H1 (cell line): ENCODE measurements at regions not wholly inside any gene's neighbourhood (a gene's known extent, or its start where the extent isn't known, plus 50 kb on each side); places are given as distances from the start of the nearest gene placed in this dataset.

ENCODE experiments used
- CTCF ChIA-PET: fragments of 300-600 bp; sonication (Branson Sonifier 250); formaldehyde crosslinking; loops from one replicate; lab custom pipeline; 2021; ENCODE audit not compliant: partially characterized antibody; lab: Charles Lee
- POLR2A ChIA-PET: fragments of 300-600 bp; sonication (Branson Sonifier 250); formaldehyde crosslinking; loops from one replicate; lab custom pipeline; 2021; ENCODE audit warnings: inconsistent platforms; ENCODE audit not compliant: partially characterized antibody; lab: Charles Lee
- DNase-seq, 2 experiments: peaks; one replicate each; pipeline versions ENCODE4 v3.0.0 to v3.0.0-alpha.2; 2010 to 2022; ENCODE audit warnings: low spot score in 2 of 2, low read depth in 1 of 2, mixed read lengths in 1 of 2
- FAIRE-seq: peaks from 2 replicates; lab custom pipeline; 2011; peaks lifted over from hg19 to GRCh38; lab: Jason Lieb, UNC
- H2AFZ ChIP-seq: 2 replicates; pipeline ENCODE4 v1.8.1; 2012; ENCODE audit warnings: low read length, inconsistent platforms
- H2AK5ac ChIP-seq: 2 replicates; pipeline ENCODE4 v1.6.1; 2013; ENCODE audit warnings: low read depth, low read length
- H2BK120ac ChIP-seq: replicated peaks from 2 replicates; pipeline ENCODE3; 2013; ENCODE audit warnings: low read depth, low read length, inconsistent platforms
- H2BK12ac ChIP-seq: 2 replicates; pipeline ENCODE4 v1.6.1; 2013; ENCODE audit warnings: low read depth, low read length
- H2BK15ac ChIP-seq: 2 replicates; pipeline ENCODE4 v1.6.1; 2013; ENCODE audit warnings: low read length
- H2BK20ac ChIP-seq: 2 replicates; pipeline ENCODE4 v1.6.1; 2013; ENCODE audit warnings: low read length
- H2BK5ac ChIP-seq: 2 replicates; pipeline ENCODE4 v1.6.1; 2013; ENCODE audit warnings: low read depth, low read length
- H3K14ac ChIP-seq: 2 replicates; pipeline ENCODE4 v1.6.1; 2013; ENCODE audit warnings: inconsistent platforms; ENCODE audit not compliant: insufficient read length
- H3K18ac ChIP-seq: 2 replicates; pipeline ENCODE4 v1.6.1; 2013; ENCODE audit warnings: low read length; ENCODE audit errors: extremely low read depth
- H3K23ac ChIP-seq: 2 replicates; pipeline ENCODE4 v1.6.1; 2013; ENCODE audit warnings: inconsistent platforms; ENCODE audit not compliant: insufficient read length
- H3K23me2 ChIP-seq: 2 replicates; pipeline ENCODE4 v1.6.1; 2013; ENCODE audit warnings: low read depth, low read length
- H3K27ac ChIP-seq: 2 replicates; pipeline ENCODE4 v1.6.1; 2011; ENCODE audit warnings: low read depth, low read length, inconsistent platforms
- H3K27me3 ChIP-seq, 4 experiments: replicated peaks in 1 of 4; 1 replicate in 1 of 4; 2 replicates in 3 of 4; pipeline versions ENCODE4 v1.6.1 to v1.8.1; 2011 to 2013; ENCODE audit warnings: low read length in 3 of 4, mild to moderate bottlenecking in 3 of 4, inconsistent platforms in 2 of 4, mixed read lengths in 2 of 4, moderate library complexity in 1 of 4; ENCODE audit not compliant: control insufficient read depth in 3 of 4, insufficient read depth in 3 of 4; ENCODE audit errors: extremely low read depth in 1 of 4
- H3K36me3 ChIP-seq, 4 experiments: 2 replicates each; pipeline versions ENCODE4 v1.6.1 to v1.8.1; 2011 to 2013; ENCODE audit warnings: mild to moderate bottlenecking in 4 of 4, low read length in 3 of 4, moderate library complexity in 2 of 4, control low read depth in 1 of 4, inconsistent platforms in 1 of 4; ENCODE audit not compliant: insufficient read depth in 4 of 4, control insufficient read depth in 2 of 4
- H3K4ac ChIP-seq: replicated peaks from 2 replicates; pipeline ENCODE3; 2013; ENCODE audit warnings: low read length, low read depth, mixed read lengths, inconsistent platforms; ENCODE audit not compliant: insufficient read length
- H3K4me1 ChIP-seq, 4 experiments: replicated peaks in 1 of 4; 1 replicate in 1 of 4; 2 replicates in 3 of 4; pipeline versions ENCODE4 v1.6.1 to v1.8.1; 2011 to 2013; ENCODE audit warnings: low read length in 3 of 4, inconsistent platforms in 2 of 4, mixed read lengths in 1 of 4; ENCODE audit not compliant: insufficient read depth in 4 of 4, control insufficient read depth in 3 of 4
- H3K4me2 ChIP-seq, 2 experiments: 2 replicates each; pipeline versions ENCODE4 v1.6.1 to v1.8.1; 2011 to 2013; ENCODE audit warnings: low read depth in 2 of 2, low read length in 2 of 2, control low read depth in 1 of 2, inconsistent platforms in 1 of 2, mild to moderate bottlenecking in 1 of 2; ENCODE audit not compliant: insufficient read depth in 1 of 2
- H3K4me3 ChIP-seq, 4 experiments: fragments of 200-600, 300-600 bp in 1 of 4; sonication (generic), shearing (Covaris generic), sonication (Bioruptor Twin) in 1 of 4; 2 replicates each; pipeline versions ENCODE4 v1.5.1 to v1.8.1; 2011 to 2016; ENCODE audit warnings: low read length in 4 of 4, low read depth in 3 of 4, control low read depth in 2 of 4, inconsistent platforms in 2 of 4, mild to moderate bottlenecking in 2 of 4, mixed read lengths in 1 of 4, moderate library complexity in 1 of 4; ENCODE audit not compliant: insufficient read depth in 2 of 4; ENCODE audit errors: extremely low read depth in 1 of 4
- H3K56ac ChIP-seq: replicated peaks from 2 replicates; pipeline ENCODE3; 2013; ENCODE audit warnings: low read depth, mild to moderate bottlenecking, mixed read lengths, low read length, inconsistent platforms; ENCODE audit not compliant: insufficient read length
- H3K79me1 ChIP-seq: 2 replicates; pipeline ENCODE4 v1.6.1; 2013; ENCODE audit warnings: low read depth, low read length, control low read depth
- H3K79me2 ChIP-seq, 2 experiments: 2 replicates each; pipeline versions ENCODE4 v1.6.1 to v1.8.1; 2012 to 2013; ENCODE audit warnings: low read length in 2 of 2, mild to moderate bottlenecking in 2 of 2, inconsistent platforms in 1 of 2; ENCODE audit not compliant: insufficient read depth in 2 of 2, control insufficient read depth in 1 of 2
- H3K9ac ChIP-seq, 4 experiments: replicated peaks in 1 of 4; 1 replicate in 1 of 4; 2 replicates in 3 of 4; pipeline versions ENCODE4 v1.6.1 to v1.8.1; 2011 to 2013; ENCODE audit warnings: low read depth in 3 of 4, low read length in 3 of 4, control low read depth in 2 of 4, mild to moderate bottlenecking in 2 of 4, moderate library complexity in 2 of 4, inconsistent platforms in 1 of 4; ENCODE audit errors: extremely low read depth in 1 of 4
- H3K9me3 ChIP-seq, 2 experiments: 2 replicates each; pipeline versions ENCODE4 v1.6.1 to v1.8.1; 2012 to 2013; ENCODE audit warnings: mild to moderate bottlenecking in 2 of 2, moderate library complexity in 2 of 2, control low read depth in 1 of 2, inconsistent platforms in 1 of 2, low read depth in 1 of 2, low read length in 1 of 2, mixed read lengths in 1 of 2; ENCODE audit not compliant: insufficient read depth in 2 of 2
- H4K20me1 ChIP-seq, 2 experiments: replicated peaks in 1 of 2; 2 replicates each; pipeline versions ENCODE3 to v1.8.1; 2011 to 2013; ENCODE audit warnings: inconsistent platforms in 2 of 2, low read length in 2 of 2, mild to moderate bottlenecking in 1 of 2; ENCODE audit not compliant: insufficient read depth in 2 of 2, control insufficient read depth in 1 of 2
- H4K5ac ChIP-seq: 2 replicates; pipeline ENCODE4 v1.6.1; 2013; ENCODE audit warnings: low read length, low read depth, mixed read lengths, inconsistent platforms; ENCODE audit not compliant: insufficient read length
- H4K8ac ChIP-seq: 2 replicates; pipeline ENCODE4 v1.8.0; 2013; ENCODE audit warnings: mild to moderate bottlenecking, moderate library complexity, low read length, inconsistent platforms; ENCODE audit not compliant: insufficient read depth; ENCODE audit errors: extremely low read depth
- H4K91ac ChIP-seq: replicated peaks from 2 replicates; pipeline ENCODE3; 2013; ENCODE audit warnings: low read length, mixed read lengths, inconsistent platforms; ENCODE audit not compliant: insufficient read length
- KDM1A ChIP-seq: fragments of 200-600, 300-600 bp; sonication (generic); IDR thresholded peaks from 2 replicates; pipeline ENCODE4 v1.7.1; 2016; ENCODE audit warnings: mild to moderate bottlenecking, low read length, borderline replicate concordance
- NANOG ChIP-seq: IDR thresholded peaks from 2 replicates; pipeline ENCODE4 v1.6.1; 2011; ENCODE audit warnings: low read length, low read depth, mild to moderate bottlenecking, inconsistent platforms; ENCODE audit not compliant: insufficient read depth, poor library complexity, severe bottlenecking
- SIN3A ChIP-seq, 2 experiments: IDR thresholded peaks in 1 of 2; conservative IDR thresholded peaks in 1 of 2; 2 replicates each; pipeline ENCODE4 v1.6.1; 2011 to 2012; ENCODE audit warnings: low read length in 2 of 2, improper control_type of control experiment in 1 of 2, low read depth in 1 of 2, mild to moderate bottlenecking in 1 of 2
- ZNF274 ChIP-seq: IDR thresholded peaks from 2 replicates; pipeline ENCODE4 v1.7.0; 2012; ENCODE audit warnings: low read length, borderline replicate concordance; ENCODE audit errors: extremely low read depth
- WGBS, 2 experiments: shearing (Covaris generic) in 1 of 2; methylation state at CpG; one replicate each; pipeline versions ENCODE4 v1.1.6 to v1.1.7; 2013 to 2015; ENCODE audit warnings: low lambda C conversion rate in 2 of 2, mixed read lengths in 2 of 2, inconsistent platforms in 1 of 2, low coverage in 1 of 2, missing lambda C conversion rate in 1 of 2; ENCODE audit not compliant: insufficient replicate concordance in 2 of 2, insufficient coverage in 1 of 2, insufficient read length in 1 of 2; ENCODE audit errors: extremely low coverage in 1 of 2, missing lambda C conversion rate in 1 of 2; 5-methylcytosine and 5-hydroxymethylcytosine counted together

GRCh38 chr10:29146311-29147100, 142.4 kb upstream of the LYZL1 start:
- H4K8ac ChIP-seq, result no peak overlapping the region
- ChIA-PET POLR2A (interaction anchor here (1.2 to 1.3 kb wide), 2 partner anchors 11 to 156 kb away, joined by 3 read pairs; no protein-coding TSS in a partner anchor), CTCF (interaction anchor here (0.6 to 4.1 kb wide), 6 partner anchors 11 to 93 kb away, joined by 3 to 38 read pairs (median 3); no protein-coding TSS in a partner anchor)
- no peaks in the 10 kb centered on the region; a peak in 1 of 4 replicates for H3K9me3 ChIP-seq
- no peak overlapping the region for H2AFZ ChIP-seq
- H2BK20ac ChIP-seq, result no peak overlapping the region; the same call in 1 of the 2 replicates
- H3K36me3 ChIP-seq, result no peaks in the 10 kb centered on the region; a peak in 1 of 8 replicates
- peaks cover 0 to 20% (median 6%) of the 10 kb centered on the region in 4 experiments; a peak in 4 of 7 replicates for H3K4me1 ChIP-seq
- peaks cover 9% of the 10 kb centered on the region for H3K23me2 ChIP-seq
- no peak overlapping the region for H2AK5ac ChIP-seq
- H2BK12ac ChIP-seq, result no peak overlapping the region
- 91% methylated on average over 3 of the region's 3 CpGs; no CpG with 5 or more reads in 1 of the 2 experiments for WGBS, 2 experiments
- H3K27me3 ChIP-seq, result no peaks in the 10 kb centered on the region
- no peaks in the 10 kb centered on the region for H4K20me1 ChIP-seq
- H2BK5ac ChIP-seq, result no peak overlapping the region
- H3K18ac ChIP-seq, result no peak overlapping the region
- H3K9ac ChIP-seq, result no peak overlapping the region
- FAIRE-seq, result no peak
- no peak overlapping the region for H3K14ac ChIP-seq
- H3K79me2 ChIP-seq, result no peaks in the 10 kb centered on the region
- DNase-seq, result no peak
- H3K79me1 ChIP-seq, result peaks cover 2% of the 10 kb centered on the region; the same call in 1 of the 2 replicates
- H2BK15ac ChIP-seq, result no peak overlapping the region
- no peak for TF ChIP-seq NANOG
- no peak for TF ChIP-seq SIN3A (conservative IDR thresholded peaks at IDR 0.05 in 1 of 2, IDR thresholded peaks at IDR 0.05 in 1 of 2; ENCODE audit: low read depth in 1 of 2, low read length in 2 of 2)
- no peak for TF ChIP-seq ZNF274
- 0 out of 2 replicates have a peak, but pooled peaks have one; percentile 53 for TF ChIP-seq KDM1A
- H3K4me2 ChIP-seq, result no peak overlapping the region
- H3K27ac ChIP-seq, result no peak overlapping the region
- H3K23ac ChIP-seq, result no peak overlapping the region
- no peak overlapping the region for H2BK120ac ChIP-seq
- no peak overlapping the region for H3K4me3 ChIP-seq
- H3K4ac ChIP-seq, result no peak overlapping the region
- no peak overlapping the region for H4K5ac ChIP-seq
- H3K56ac ChIP-seq, result no peak overlapping the region
- H4K91ac ChIP-seq, result no peak overlapping the region
